ENCODE measurements at regions not wholly inside any gene's neighbourhood (a gene's known extent, or its start where the extent isn't known, plus 50 kb on each side); places are given as distances from the start of the nearest gene placed in this dataset.

- DNase-seq, result no peak
- ATAC-seq, result no peak
- intact Hi-C loops (cut with DNase I, micrococcal nuclease), result no loop called here
Observed at GRCh38 chr7:112896026-112896601, 105.9 kb upstream of the TMEM168 start.

- no peak for ATAC-seq
- intact Hi-C loops (cut with DNase I, micrococcal nuclease), result no loop called here
- DNase-seq, result no peak
Observed at GRCh38 chr7:112892263-112892662, 102.1 kb upstream of the TMEM168 start.

- ATAC-seq (no peak), DNase-seq (no peak)
- intact Hi-C loops (cut with DNase I, micrococcal nuclease), result no loop called here
Observed at GRCh38 chr7:112891698-112892097, 101.5 kb upstream of the TMEM168 start.

GRCh38 chr7:112889834-112890438 is 99.7 kb upstream of the TMEM168 start:
- DNase-seq (no peak), ATAC-seq (no peak)
- intact Hi-C loops (cut with DNase I, micrococcal nuclease), result no loop called here

GRCh38 chr7:112889268-112889667 is 99.1 kb upstream of the TMEM168 start:
- ATAC-seq (no peak), DNase-seq (no peak)
- intact Hi-C loops (cut with DNase I, micrococcal nuclease), result no loop called here

- intact Hi-C loops (cut with DNase I, micrococcal nuclease), result no loop called here
- DNase-seq (no peak), ATAC-seq (no peak)
Observed at GRCh38 chr7:112888781-112889180, 98.6 kb upstream of the TMEM168 start.

- intact Hi-C loops (cut with DNase I, micrococcal nuclease), result no loop called here
- ATAC-seq (no peak), DNase-seq (no peak)
Observed at GRCh38 chr7:112887976-112888375, 97.8 kb upstream of the TMEM168 start.

- ATAC-seq (no peak), DNase-seq (no peak)
- intact Hi-C loops (cut with DNase I, micrococcal nuclease), result no loop called here
Observed at GRCh38 chr7:112887337-112887736, 97.1 kb upstream of the TMEM168 start.

- no peak for ATAC-seq
- DNase-seq, result no peak
- intact Hi-C loops (cut with DNase I, micrococcal nuclease), result no loop called here
Observed at GRCh38 chr7:112886208-112886607, 96.0 kb upstream of the TMEM168 start.

GRCh38 chr7:112882991-112883390 is 92.8 kb upstream of the TMEM168 start:
- DNase-seq (no peak), ATAC-seq (no peak)
- intact Hi-C loops (cut with DNase I, micrococcal nuclease), result no loop called here

- DNase-seq, result no peak
- intact Hi-C loops (cut with DNase I, micrococcal nuclease), result no loop called here
Observed at GRCh38 chr7:112882511-112882910, 92.3 kb upstream of the TMEM168 start.

GRCh38 chr7:112882022-112882421 is 91.8 kb upstream of the TMEM168 start:
- ATAC-seq, result no peak
- DNase-seq, result no peak
- intact Hi-C loops (cut with DNase I, micrococcal nuclease), result no loop called here

More at GRCh38 chr7:112882511-112882910, 92.3 kb upstream of the TMEM168 start:
- ATAC-seq, result no peak

- no peak for ATAC-seq
- intact Hi-C loops (cut with DNase I, micrococcal nuclease), result no loop called here
Observed at GRCh38 chr7:112880818-112881418, 90.7 kb upstream of the TMEM168 start.

GRCh38 chr7:112877691-112878460 is 87.7 kb upstream of the TMEM168 start:
- DNase-seq (no peak), ATAC-seq (no peak)
- intact Hi-C loops (cut with DNase I, micrococcal nuclease), result no loop called here

More at GRCh38 chr7:112880818-112881418, 90.7 kb upstream of the TMEM168 start:
- no peak for DNase-seq

GRCh38 chr7:112876877-112877276 is 86.7 kb upstream of the TMEM168 start:
- DNase-seq, result no peak
- ATAC-seq, result peak; percentile 98
- intact Hi-C loops (cut with DNase I, micrococcal nuclease), result no loop called here

GRCh38 chr7:112874909-112875308 is 84.7 kb upstream of the TMEM168 start:
- no peak for DNase-seq
- ATAC-seq, result no peak
- intact Hi-C loops (cut with DNase I, micrococcal nuclease), result no loop called here

GRCh38 chr7:112873831-112874553 is 83.8 kb upstream of the TMEM168 start:
- intact Hi-C loops (cut with DNase I, micrococcal nuclease), result no loop called here
- ATAC-seq (no peak), DNase-seq (no peak)

- ATAC-seq (peak; percentile 52), DNase-seq (peak in 1 of 2 donors; percentile 38)
- intact Hi-C loops (cut with DNase I, micrococcal nuclease), result no loop called here
Observed at GRCh38 chr7:112869111-112869774, 79.0 kb upstream of the TMEM168 start.

- ATAC-seq (no peak), DNase-seq (no peak)
- intact Hi-C loops (cut with DNase I, micrococcal nuclease), result no loop called here
Observed at GRCh38 chr7:112868609-112869008, 78.4 kb upstream of the TMEM168 start.
